ENCODE measurements at regions not wholly inside any gene's neighbourhood (a gene's known extent, or its start where the extent isn't known, plus 50 kb on each side); places are given as distances from the start of the nearest gene placed in this dataset.
"Not testable (repeated sequence)": the region's sequence is repeated elsewhere in the genome, so short reads cannot be mapped to it uniquely, and the experiment has no call there.

GRCh38 chr21:14009238-14009981, 201.3 kb downstream of the LIPI start:
- DNase-seq (ENCODE audit: low read depth in 2 of 2, low spot score in 1 of 2), result not testable (repeated sequence)

- not testable (repeated sequence) for DNase-seq (ENCODE audit: low read depth in 2 of 2, low spot score in 1 of 2)
Observed at GRCh38 chr21:14008436-14008835, 202.3 kb downstream of the LIPI start.

- DNase-seq (ENCODE audit: low read depth in 2 of 2, low spot score in 1 of 2), result not testable (repeated sequence)
Observed at GRCh38 chr21:14008006-14008405, 202.7 kb downstream of the LIPI start.

GRCh38 chr21:14006144-14006543, 204.6 kb downstream of the LIPI start:
- DNase-seq (ENCODE audit: low read depth in 2 of 2, low spot score in 1 of 2), result not testable (repeated sequence)

- DNase-seq (ENCODE audit: low read depth in 2 of 2, low spot score in 1 of 2), result not testable (repeated sequence)
Observed at GRCh38 chr21:13986996-13987958, 223.5 kb downstream of the LIPI start.

- not testable (repeated sequence) for DNase-seq (ENCODE audit: low read depth in 2 of 2, low spot score in 1 of 2)
Observed at GRCh38 chr21:13985865-13986863, 224.6 kb downstream of the LIPI start.

GRCh38 chr21:13985137-13985864, 225.5 kb downstream of the LIPI start:
- not testable (repeated sequence) for DNase-seq (ENCODE audit: low read depth in 2 of 2, low spot score in 1 of 2)

- not testable (repeated sequence) for DNase-seq (ENCODE audit: low read depth in 2 of 2, low spot score in 1 of 2)
Observed at GRCh38 chr21:13984728-13985127, 226.0 kb downstream of the LIPI start.

- DNase-seq (ENCODE audit: low read depth in 2 of 2, low spot score in 1 of 2), result not testable (repeated sequence)
Observed at GRCh38 chr21:13981176-13982087, 229.3 kb downstream of the LIPI start.

- DNase-seq (ENCODE audit: low read depth in 2 of 2, low spot score in 1 of 2), result peak in 1 of 2 donors; percentile 32
Observed at GRCh38 chr21:13980115-13980662, 230.6 kb downstream of the LIPI start.

GRCh38 chr21:13979608-13980007, 231.1 kb downstream of the LIPI start:
- not testable (repeated sequence) for DNase-seq (ENCODE audit: low read depth in 2 of 2, low spot score in 1 of 2)

- not testable (repeated sequence) for DNase-seq (ENCODE audit: low read depth in 2 of 2, low spot score in 1 of 2)
Observed at GRCh38 chr21:13974582-13974981, 236.2 kb downstream of the LIPI start.

GRCh38 chr21:13969853-13970252, 240.9 kb downstream of the LIPI start:
- DNase-seq (ENCODE audit: low read depth in 2 of 2, low spot score in 1 of 2), result not testable (repeated sequence)

GRCh38 chr21:13969002-13969401, 241.8 kb downstream of the LIPI start:
- DNase-seq (ENCODE audit: low read depth in 2 of 2, low spot score in 1 of 2), result not testable (repeated sequence)

- not testable (repeated sequence) for DNase-seq (ENCODE audit: low read depth in 2 of 2, low spot score in 1 of 2)
Observed at GRCh38 chr21:13963259-13963658, 247.5 kb downstream of the LIPI start.

GRCh38 chr21:13937236-13937635, 273.5 kb downstream of the LIPI start:
- DNase-seq (ENCODE audit: low read depth in 2 of 2, low spot score in 1 of 2), result no peak

GRCh38 chr21:13936033-13936937, 274.5 kb downstream of the LIPI start:
- DNase-seq (ENCODE audit: low read depth in 2 of 2, low spot score in 1 of 2), result not testable (repeated sequence)
